COR-L47 (cell line): ENCODE measurements at regions not wholly inside any gene's neighbourhood (a gene's known extent, or its start where the extent isn't known, plus 50 kb on each side); places are given as distances from the start of the nearest gene placed in this dataset.
"Not testable (repeated sequence)": the region's sequence is repeated elsewhere in the genome, so short reads cannot be mapped to it uniquely, and the experiment has no call there.

ENCODE experiments used
- DNase-seq: peaks from one replicate; lab custom pipeline; 2025; lab: John Stamatoyannopoulos, UW

- DNase-seq, result no peak
Observed at GRCh38 chr14:39576258-39576657, 144.0 kb upstream of the FBXO33 start.

GRCh38 chr14:39568809-39569538, 136.7 kb upstream of the FBXO33 start:
- no peak for DNase-seq

GRCh38 chr14:39566795-39567194, 134.6 kb upstream of the FBXO33 start:
- DNase-seq, result no peak

GRCh38 chr14:39563361-39563760, 131.1 kb upstream of the FBXO33 start:
- DNase-seq, result no peak

- DNase-seq, result no peak
Observed at GRCh38 chr14:39562175-39562574, 129.9 kb upstream of the FBXO33 start.

- DNase-seq, result no peak
Observed at GRCh38 chr14:39558525-39558924, 126.3 kb upstream of the FBXO33 start.

- no peak for DNase-seq
Observed at GRCh38 chr14:39555749-39556148, 123.5 kb upstream of the FBXO33 start.

GRCh38 chr14:39554576-39554975, 122.3 kb upstream of the FBXO33 start:
- no peak for DNase-seq

GRCh38 chr14:39548358-39548757, 116.1 kb upstream of the FBXO33 start:
- DNase-seq, result no peak

GRCh38 chr14:39547845-39548244, 115.6 kb upstream of the FBXO33 start:
- DNase-seq, result no peak

GRCh38 chr14:39505812-39506211, 73.6 kb upstream of the FBXO33 start:
- DNase-seq, result no peak

GRCh38 chr14:39500253-39500652, 68.0 kb upstream of the FBXO33 start:
- DNase-seq, result no peak

GRCh38 chr14:39499514-39499913, 67.3 kb upstream of the FBXO33 start:
- DNase-seq, result no peak

GRCh38 chr14:39497677-39498076, 65.4 kb upstream of the FBXO33 start:
- not testable (repeated sequence) for DNase-seq

GRCh38 chr14:39492267-39492666, 60.0 kb upstream of the FBXO33 start:
- DNase-seq, result no peak

- DNase-seq, result peak; percentile 19
Observed at GRCh38 chr14:39491134-39491571, 58.9 kb upstream of the FBXO33 start.

GRCh38 chr14:39488600-39488999, 56.4 kb upstream of the FBXO33 start:
- DNase-seq, result peak; percentile 38

GRCh38 chr14:39483682-39484081, 51.4 kb upstream of the FBXO33 start:
- DNase-seq, result no peak
